IMR-90 (cell line): ENCODE measurements at regions not wholly inside any gene's neighbourhood (a gene's known extent, or its start where the extent isn't known, plus 50 kb on each side); places are given as distances from the start of the nearest gene placed in this dataset.

Experiments
- ATAC-seq: fragments of 200-7000 bp; cut with Tn5 transposase; 2 replicates; pipeline ENCODE4 v1.9.1; 2020; ENCODE audit warnings: low read depth, mild to moderate bottlenecking, moderate library complexity
- BruUV-seq: library from RNA; stranded (reverse); fragments of 400-500 nt; replicated peaks from 2 replicates; lab custom pipeline; 2021; lab: Mats Ljungman, UMichigan
- CTCF ChIA-PET: fragments of 300-600 bp; formaldehyde crosslinking; extraction: SDS; loops from one replicate; lab custom pipeline; 2021; ENCODE audit warnings: antibody characterized with exemption; lab: Yijun Ruan, JAX
- POLR2A ChIA-PET: fragments of 300-600 bp; sonication (Branson Sonifier 250); formaldehyde crosslinking; loops from one replicate; lab custom pipeline; 2022; ENCODE audit warnings: antibody characterized with exemption; ENCODE audit not compliant: unreplicated experiment; lab: Charles Lee
- DNase-seq: peaks from one replicate; pipeline ENCODE4 v3.0.0; 2013
- H2AFZ ChIP-seq: replicated peaks from 2 replicates; pipeline ENCODE3; 2013; ENCODE audit warnings: low read length, mild to moderate bottlenecking; ENCODE audit not compliant: poor library complexity
- H2AK5ac ChIP-seq: 2 replicates; pipeline ENCODE4 v1.6.1; 2013; ENCODE audit warnings: low read depth, low read length, inconsistent platforms
- H2AK9ac ChIP-seq: replicated peaks from 2 replicates; pipeline ENCODE3; 2013; ENCODE audit warnings: mild to moderate bottlenecking, low read depth, low read length, moderate library complexity; ENCODE audit not compliant: poor library complexity
- H2BK120ac ChIP-seq: 2 replicates; pipeline ENCODE4 v1.6.1; 2013; ENCODE audit warnings: low read depth, low read length, inconsistent platforms
- H2BK15ac ChIP-seq: 3 replicates; pipeline ENCODE4 v1.6.1; 2013; ENCODE audit warnings: low read depth, low read length, inconsistent platforms
- H2BK20ac ChIP-seq: 2 replicates; pipeline ENCODE4 v1.6.1; 2013; ENCODE audit warnings: low read depth, mild to moderate bottlenecking, inconsistent platforms, low read length, moderate library complexity
- H2BK5ac ChIP-seq: 2 replicates; pipeline ENCODE4 v1.6.1; 2013; ENCODE audit warnings: mild to moderate bottlenecking, low read depth, low read length, inconsistent platforms; ENCODE audit not compliant: poor library complexity, severe bottlenecking
- H3K14ac ChIP-seq: replicated peaks from 2 replicates; pipeline ENCODE4 v1.6.1; 2013; ENCODE audit warnings: low read depth, low read length, inconsistent platforms
- H3K18ac ChIP-seq: 2 replicates; pipeline ENCODE4 v1.6.1; 2013; ENCODE audit warnings: low read depth, low read length, control low read depth
- H3K23ac ChIP-seq: 2 replicates; pipeline ENCODE4 v1.6.1; 2013; ENCODE audit warnings: low read depth, low read length, inconsistent platforms
- H3K27ac ChIP-seq: 2 replicates; pipeline ENCODE4 v1.5.1; 2013; ENCODE audit warnings: mild to moderate bottlenecking, control low read depth, low read length; ENCODE audit not compliant: insufficient read depth
- H3K27me3 ChIP-seq: 2 replicates; pipeline ENCODE4 v1.6.1; 2013; ENCODE audit warnings: low read length; ENCODE audit not compliant: control insufficient read depth, insufficient read depth
- H3K36me3 ChIP-seq: 2 replicates; pipeline ENCODE4 v1.6.1; 2013; ENCODE audit warnings: low read length, mixed read lengths; ENCODE audit not compliant: control insufficient read depth, insufficient read depth
- H3K4ac ChIP-seq: 2 replicates; pipeline ENCODE4 v1.6.1; 2013; ENCODE audit warnings: low read depth, low read length, inconsistent platforms
- H3K4me1 ChIP-seq: 2 replicates; pipeline ENCODE4 v1.6.1; 2013; ENCODE audit warnings: low read length, mixed read lengths; ENCODE audit not compliant: control insufficient read depth, insufficient read depth
- H3K4me2 ChIP-seq: 2 replicates; pipeline ENCODE4 v1.6.1; 2013; ENCODE audit warnings: low read depth, mild to moderate bottlenecking, control low read depth, low read length, moderate library complexity
- H3K4me3 ChIP-seq: 2 replicates; pipeline ENCODE4 v1.5.1; 2013; ENCODE audit warnings: low read depth, mild to moderate bottlenecking, control low read depth, low read length, moderate library complexity; ENCODE audit not compliant: insufficient read depth
- H3K56ac ChIP-seq: 2 replicates; pipeline ENCODE4 v1.6.1; 2013; ENCODE audit warnings: low read length, inconsistent platforms; ENCODE audit not compliant: insufficient read depth; ENCODE audit errors: extremely low read depth
- H3K79me1 ChIP-seq, 2 experiments: 2 replicates each; pipeline ENCODE4 v1.6.1; 2013; ENCODE audit warnings: low read length in 2 of 2, inconsistent platforms in 1 of 2, low read depth in 1 of 2
- H3K9ac ChIP-seq: 2 replicates; pipeline ENCODE4 v1.6.1; 2013; ENCODE audit warnings: low read depth, low read length, control low read depth
- H3K9me1 ChIP-seq: 2 replicates; pipeline ENCODE4 v1.6.1; 2013; ENCODE audit warnings: low read length, inconsistent platforms; ENCODE audit not compliant: insufficient read depth
- H3K9me3 ChIP-seq: 2 replicates; pipeline ENCODE4 v1.6.1; 2013; ENCODE audit warnings: low read length; ENCODE audit not compliant: control insufficient read depth, insufficient read depth
- H4K20me1 ChIP-seq: 2 replicates; pipeline ENCODE4 v1.6.1; 2013; ENCODE audit warnings: low read length, inconsistent platforms; ENCODE audit not compliant: insufficient read depth
- H4K5ac ChIP-seq: 2 replicates; pipeline ENCODE4 v1.6.1; 2013; ENCODE audit warnings: mild to moderate bottlenecking, low read depth, low read length, control low read depth
- H4K8ac ChIP-seq, 2 experiments: 2 replicates each; pipeline ENCODE4 v1.6.1; 2013; ENCODE audit warnings: low read depth in 2 of 2, low read length in 2 of 2, control low read depth in 1 of 2, inconsistent platforms in 1 of 2
- H4K91ac ChIP-seq: 2 replicates; pipeline ENCODE4 v1.6.1; 2013; ENCODE audit warnings: low read depth, low read length, inconsistent platforms; ENCODE audit not compliant: insufficient read depth
- BHLHE40 ChIP-seq: fragments of 150-350 bp; IDR thresholded peaks from 2 replicates; pipeline ENCODE4 v1.6.1; 2016; ENCODE audit warnings: mild to moderate bottlenecking, low read depth, low read length
- CEBPB ChIP-seq: IDR thresholded peaks from 2 replicates; pipeline ENCODE4 v1.6.1; 2012; ENCODE audit warnings: low read depth, low read length, improper control_type of control experiment
- CHD1 ChIP-seq: IDR thresholded peaks from 2 replicates; pipeline ENCODE4 v1.6.1; 2012; ENCODE audit warnings: low read depth, low read length, improper control_type of control experiment
- CTCF ChIP-seq: conservative IDR thresholded peaks from 2 replicates; pipeline ENCODE4 v1.5.1; 2012; ENCODE audit warnings: mild to moderate bottlenecking, low read depth, low read length, improper control_type of control experiment
- ELK1 ChIP-seq: fragments of 150-350 bp; IDR thresholded peaks from 2 replicates; pipeline ENCODE4 v1.6.1; 2016; ENCODE audit warnings: low read depth, mild to moderate bottlenecking, low read length, moderate library complexity, borderline replicate concordance
- FOS ChIP-seq: fragments of 150-350 bp; IDR thresholded peaks from 2 replicates; pipeline ENCODE4 v1.6.1; 2016; ENCODE audit warnings: low read depth, low read length
- MAFK ChIP-seq: IDR thresholded peaks from 2 replicates; pipeline ENCODE4 v1.6.1; 2012; ENCODE audit warnings: low read depth, low read length, improper control_type of control experiment
- MAZ ChIP-seq: IDR thresholded peaks from 2 replicates; pipeline ENCODE4 v1.6.1; 2012; ENCODE audit warnings: low read depth, mild to moderate bottlenecking, low read length, improper control_type of control experiment, moderate library complexity, borderline replicate concordance
- MXI1 ChIP-seq: IDR thresholded peaks from 2 replicates; pipeline ENCODE4 v1.6.1; 2012; ENCODE audit warnings: low read depth, mild to moderate bottlenecking, low read length, moderate library complexity, borderline replicate concordance
- NFE2L2 ChIP-seq: fragments of 150-350 bp; IDR thresholded peaks from 2 replicates; pipeline ENCODE4 v1.6.1; 2016; ENCODE audit warnings: low read depth, mild to moderate bottlenecking, low read length
- POLR2A ChIP-seq: IDR thresholded peaks from 2 replicates; pipeline ENCODE4 v1.6.1; 2012; ENCODE audit warnings: mild to moderate bottlenecking, low read depth, low read length
- RAD21 ChIP-seq: IDR thresholded peaks from 2 replicates; pipeline ENCODE4 v1.6.1; 2012; ENCODE audit warnings: low read length, improper control_type of control experiment
- RCOR1 ChIP-seq: IDR thresholded peaks from 2 replicates; pipeline ENCODE4 v1.6.1; 2012; ENCODE audit warnings: mild to moderate bottlenecking, low read length, improper control_type of control experiment; ENCODE audit not compliant: insufficient replicate concordance
- RFX5 ChIP-seq: IDR thresholded peaks from 2 replicates; pipeline ENCODE4 v1.8.0; 2012; ENCODE audit warnings: low read depth, mild to moderate bottlenecking, low read length, moderate library complexity
- SMC3 ChIP-seq: fragments of 150-350 bp; IDR thresholded peaks from 2 replicates; pipeline ENCODE4 v1.6.1; 2016; ENCODE audit warnings: low read depth, mild to moderate bottlenecking, antibody characterized with exemption, low read length, moderate library complexity
- USF2 ChIP-seq: fragments of 150-350 bp; IDR thresholded peaks from 2 replicates; pipeline ENCODE4 v1.6.1; 2017; ENCODE audit warnings: mild to moderate bottlenecking, antibody characterized with exemption, low read length, low read depth
- dilution Hi-C: fragments of 300-500 bp; cut with HindIII; formaldehyde crosslinking; loops from one replicate; pipeline ENCODE4 v1.14.3; 2018; ENCODE audit warnings: low sequenced_read_pairs; ENCODE audit not compliant: unreplicated experiment
- in situ Hi-C: fragments of 300-500 bp; cut with MboI; formaldehyde crosslinking; loops from 3 replicates; pipeline ENCODE4 v1.14.3; 2019; ENCODE audit warnings: low sequenced_read_pairs, inconsistent platforms, mixed read lengths
- intact Hi-C: fragments of 100-400 bp; cut with micrococcal nuclease; formaldehyde crosslinking; loops from 2 replicates; pipeline ENCODE4 v1.10.0; 2022

- Histone ChIP-seq H4K91ac (no peak overlapping the region), H3K9me1 (no peaks in the 10 kb centered on the region), H2AK9ac (no peak overlapping the region), H2BK5ac (no peak overlapping the region), H3K4ac (no peak overlapping the region), H3K56ac (no peak overlapping the region), H3K4me2 (no peak overlapping the region), H2AFZ (no peak overlapping the region), H4K20me1 (no peaks in the 10 kb centered on the region), H3K4me3 (no peak overlapping the region), H3K9ac (no peak overlapping the region), H2BK120ac (no peak overlapping the region), H3K18ac (no peak overlapping the region), H2BK20ac (no peak overlapping the region), H3K14ac (no peak overlapping the region), H2AK5ac (no peak overlapping the region), H2BK15ac (no peak overlapping the region), H3K27me3 (no peaks in the 10 kb centered on the region), H3K9me3 (0 out of 2 replicates have a peak, but pooled peaks cover 4% of the 10 kb centered on the region), H3K4me1 (no peaks in the 10 kb centered on the region), H3K79me1 (no peaks in the 10 kb centered on the region), H3K23ac (no peak overlapping the region), H4K8ac (no peak overlapping the region), H3K27ac (no peak overlapping the region), H3K36me3 (no peaks in the 10 kb centered on the region), H4K5ac (no peak overlapping the region)
- ATAC-seq, result no peak
- dilution Hi-C loops (no loop called here), intact Hi-C loops (no loop called here), in situ Hi-C loops (no loop called here)
- CTCF ChIA-PET, result no interaction called here
- no peak for DNase-seq
- BruUV-seq, result no TSS peak
- TF ChIP-seq RAD21 (no peak), CHD1 (no peak), RCOR1 (no peak), FOS (no peak), ELK1 (no peak), SMC3 (no peak), CTCF (no peak), RFX5 (no peak), POLR2A (no peak), USF2 (no peak), CEBPB (no peak), MXI1 (no peak), MAZ (no peak), BHLHE40 (no peak), NFE2L2 (no peak), MAFK (no peak)
- POLR2A ChIA-PET, result no interaction called here
These were observed 1258.0 kb upstream of the IGFBP7 start for GRCh38 chr4:58368221-58368620.
